Heart left ventricle (tissue), 13 donors: ENCODE measurements at regions not wholly inside any gene's neighbourhood (a gene's known extent, or its start where the extent isn't known, plus 50 kb on each side); places are given as distances from the start of the nearest gene placed in this dataset.

Source experiments
- CTCF ChIP-seq, 12 donors: fragments of 200-600 bp; sonication (generic) in 4 of 12; IDR thresholded peaks; one replicate each; pipeline versions ENCODE4 v1.5.0 to v1.8.0; 2018 to 2022; ENCODE audit warnings: antibody characterized with exemption in 12 of 12, mild to moderate bottlenecking in 5 of 12
- POLR2A ChIP-seq, 2 donors: fragments of 450-650 bp; IDR thresholded peaks; one replicate each; pipeline ENCODE4 v1.6.1; 2017; ENCODE audit warnings: antibody characterized with exemption in 2 of 2, mild to moderate bottlenecking in 2 of 2, moderate library complexity in 2 of 2
- donor health status: ischemic (EF 13 %, LVEDD 7.1; RV severe dilation, severe dysfunction).
- donor health status: DM: no; HTN: yes; CAD: no.
- donor health status: DM: no; HTN: no; CAD: no.
- donor health status: ischemic (EF 25% LVEDD 6.9; RV normal size, moderate dysfunction).
- donor health status: ischemic (EF 25% LVEDD 5.7; RV mildly dilated, moderate dysfunction).
- donor health status: ischemic (EF 35%, LVEDD 5.7; RV mildly dilated, moderate dysfunction).
- donor health status: nonischemic (EF 11% LVEDD 7.7; RV severe dilation, severe dysfunction).
- donor health status: DM: yes; HTN: yes; CAD: no.
- donor health status: PGD.
- donor health status: ischemic (EF 29% LVEDD 5.4; RV normal size, mild dysfunction).
- donor health status: nonischemic (EF 23%, LVEDD 6.1; RV moderate dilation, normal function).

GRCh38 chr6:14857501-14857900 is 388.4 kb upstream of the JARID2 start:
- TF ChIP-seq POLR2A (IDR thresholded peaks at IDR 0.05) (no peak), CTCF (IDR thresholded peaks at IDR 0.05) (no peak)
